Activated CD4-positive, alpha-beta T cell treated with anti-CD3 and anti-CD28 coated beads for 36 hours (primary cell): ENCODE measurements at regions not wholly inside any gene's neighbourhood (a gene's known extent, or its start where the extent isn't known, plus 50 kb on each side); places are given as distances from the start of the nearest gene placed in this dataset.

ENCODE experiments used
- ATAC-seq: fragments of 200-7000 bp; cut with Tn5 transposase; one replicate; pipeline ENCODE4 v1.10.0; 2021; ENCODE audit warnings: mild to moderate bottlenecking, moderate library complexity
- CTCF ChIA-PET: fragments of 350-600 bp; sonication (Branson Sonifier 250); formaldehyde crosslinking; loops from one replicate; lab custom pipeline; 2021; ENCODE audit warnings: antibody characterized with exemption; lab: Charles Lee
- POLR2A ChIA-PET: fragments of 350-600 bp; sonication (Branson Sonifier 250); formaldehyde crosslinking; loops from one replicate; lab custom pipeline; 2021; ENCODE audit warnings: antibody characterized with exemption, inconsistent platforms; lab: Charles Lee
- DNase-seq: peaks from one replicate; pipeline ENCODE4 v3.0.0-alpha.2; 2020
- H3K27ac Mint-ChIP-seq: one replicate; pipeline ENCODE4 v1.8.0; 2021; ENCODE audit warnings: mixed read lengths
- H3K27me3 Mint-ChIP-seq: one replicate; pipeline ENCODE4 v1.8.0; 2021; ENCODE audit warnings: mixed read lengths
- H3K36me3 Mint-ChIP-seq: one replicate; pipeline ENCODE4 v1.8.0; 2021; ENCODE audit warnings: low read depth, mixed read lengths
- H3K4me1 Mint-ChIP-seq: one replicate; pipeline ENCODE4 v1.8.0; 2021; ENCODE audit warnings: mixed read lengths
- H3K4me3 Mint-ChIP-seq: one replicate; pipeline ENCODE4 v1.8.0; 2021; ENCODE audit warnings: mild to moderate bottlenecking, moderate library complexity, mixed read lengths
- H3K9me3 Mint-ChIP-seq: one replicate; pipeline ENCODE4 v1.8.0; 2021; ENCODE audit warnings: low read depth, mixed read lengths
- intact Hi-C, 2 experiments: fragments of 100-400 bp; cut with DNase I in 1 of 2; cut with micrococcal nuclease in 1 of 2; formaldehyde crosslinking; loops; one replicate each; pipeline versions ENCODE4 v1.14.2 to v1.15.1; 2022 to 2024; cut with DNase I, micrococcal nuclease

DNA sequence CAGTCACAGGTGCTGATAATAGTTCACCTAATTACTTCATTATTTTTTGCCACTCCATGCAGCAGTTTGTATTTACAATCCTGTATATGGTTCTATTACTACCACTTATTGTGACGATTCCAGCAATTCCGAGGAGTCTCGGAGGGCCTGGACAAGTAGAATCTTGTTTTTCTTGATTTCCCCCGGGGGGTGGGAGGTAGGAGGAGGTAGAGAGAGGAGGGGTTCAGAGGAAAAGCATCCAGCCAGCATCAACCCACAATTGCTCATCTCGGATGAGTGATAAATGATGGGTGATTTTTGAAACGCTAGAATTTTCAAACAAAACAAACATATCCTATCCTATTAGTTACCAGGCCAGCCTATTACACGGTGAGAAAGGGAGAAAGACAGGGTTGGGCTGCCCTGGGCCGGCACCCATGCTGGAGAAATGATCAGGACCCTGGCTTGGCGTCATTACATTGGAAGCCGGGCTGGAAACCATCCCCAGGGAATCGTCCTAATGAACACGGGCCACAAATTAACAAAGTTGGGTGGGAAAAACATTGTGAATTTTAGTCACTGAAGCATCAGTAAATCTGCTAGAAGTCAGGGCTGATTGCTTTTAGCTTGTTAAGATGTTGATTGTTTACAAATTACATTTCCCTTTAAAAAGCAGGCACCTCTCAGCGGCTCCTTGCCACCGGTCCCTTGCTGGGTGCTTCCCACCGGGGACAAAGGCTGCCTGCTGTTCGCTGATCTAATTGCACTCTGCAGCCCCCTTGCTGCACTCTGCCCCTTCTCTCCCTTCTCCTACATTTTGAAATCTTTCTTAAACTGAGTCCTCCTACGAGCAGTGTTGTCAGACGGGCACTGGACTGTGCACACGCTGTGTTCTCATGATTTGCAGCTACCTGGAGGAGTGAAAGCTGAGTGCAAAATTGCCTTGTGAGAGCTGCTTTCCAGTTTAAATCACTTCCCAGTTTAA is 95.5 kb downstream of the FAM204A start:
- peaks cover 53% of the 10 kb centered on the region for H3K27me3 Mint-ChIP-seq
- CTCF ChIA-PET, result interaction anchor here (0.8 to 1.5 kb wide), 3 partner anchors 10 to 750 kb away, joined by 3 to 5 read pairs (median 3); no protein-coding TSS in a partner anchor
- intact Hi-C loops, result no loop called here

DNA sequence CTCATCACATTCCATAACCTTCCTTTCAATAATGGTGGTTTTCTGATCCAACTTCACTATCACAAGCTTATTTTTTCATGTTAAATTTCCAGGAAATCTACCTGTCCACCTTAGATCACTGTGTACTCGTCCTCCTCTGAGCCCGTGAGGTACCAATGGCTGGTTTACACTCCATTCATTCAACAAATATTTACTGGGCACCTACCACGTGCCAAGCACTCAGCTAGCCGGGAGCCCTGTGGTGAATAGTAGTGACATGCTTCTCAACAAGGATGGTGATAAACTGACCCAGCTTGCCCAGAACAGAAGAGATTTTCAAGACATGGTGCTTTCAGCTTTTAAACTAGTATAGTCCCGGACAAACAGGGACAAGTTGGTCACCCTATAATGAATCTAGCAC is 98.2 kb downstream of the FAM204A start:
- POLR2A ChIA-PET, result no interaction called here
- Mint-ChIP-seq H3K36me3 (no peaks in the 10 kb centered on the region), H3K4me1 (no peaks in the 10 kb centered on the region), H3K27ac (no peak overlapping the region), H3K4me3 (no peak overlapping the region), H3K9me3 (no peaks in the 10 kb centered on the region), H3K27me3 (peaks cover 44% of the 10 kb centered on the region)
- ATAC-seq, result no peak
- CTCF ChIA-PET, result interaction anchor here (0.7 to 5.3 kb wide), 3 partner anchors 8 to 747 kb away, joined by 3 to 59 read pairs (median 3); no protein-coding TSS in a partner anchor
- intact Hi-C loops, result no loop called here
- no peak for DNase-seq

More for the DNA sequence above, 95.5 kb downstream of the FAM204A start:
- no peaks in the 10 kb centered on the region for H3K4me1 Mint-ChIP-seq
- no peak overlapping the region for H3K27ac Mint-ChIP-seq
- H3K4me3 Mint-ChIP-seq, result no peak overlapping the region
- H3K9me3 Mint-ChIP-seq, result no peaks in the 10 kb centered on the region
- no peaks in the 10 kb centered on the region for H3K36me3 Mint-ChIP-seq
- DNase-seq (no peak), ATAC-seq (no peak)
- POLR2A ChIA-PET, result no interaction called here

DNA sequence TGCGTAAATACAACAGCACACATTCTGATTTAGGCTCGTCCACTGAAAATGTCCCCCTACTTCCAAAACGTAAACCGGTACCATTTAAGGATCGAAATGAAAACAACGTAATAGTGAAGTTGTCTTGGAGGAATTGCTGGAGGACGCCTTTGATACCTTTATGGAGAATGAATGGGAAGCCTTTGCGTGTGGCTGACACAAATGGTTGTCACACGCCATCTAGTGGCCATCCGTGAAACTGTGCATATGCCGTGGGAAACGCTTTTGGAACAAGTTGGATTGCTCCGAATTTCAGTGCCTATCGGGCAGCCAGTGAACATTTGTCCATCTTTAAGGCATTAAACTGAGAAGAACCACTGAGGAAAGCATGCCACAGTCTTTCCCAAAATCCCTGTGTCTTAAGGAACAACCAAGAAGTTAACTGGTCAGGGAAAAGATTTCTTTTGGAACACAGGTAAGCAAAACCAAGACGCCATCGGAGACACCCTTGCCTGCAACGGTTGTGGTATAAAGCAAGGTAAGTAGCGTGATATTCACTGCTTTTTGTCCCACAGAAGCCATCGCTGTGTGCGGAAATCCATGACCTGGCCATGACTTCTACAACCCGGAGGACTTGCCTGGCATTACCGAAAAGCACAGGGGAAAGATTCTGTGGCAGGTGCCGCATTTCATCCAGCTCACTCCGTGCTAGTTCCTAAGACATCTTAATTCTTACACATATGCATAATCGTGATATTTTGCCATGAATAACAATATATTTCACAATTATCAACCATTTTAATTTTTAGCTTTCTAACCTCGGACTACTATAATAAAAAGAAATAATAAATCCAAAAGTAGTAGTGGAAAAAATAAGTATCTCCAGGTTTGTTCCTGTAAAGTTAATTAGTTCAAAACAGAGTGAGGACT is 100.6 kb downstream of the FAM204A start:
- DNase-seq (peak; percentile 81), ATAC-seq (no peak)
- ChIA-PET CTCF (interaction anchor here (0.6 to 5.3 kb wide), 17 partner anchors 8 to 799 kb away, joined by 3 to 59 read pairs (median 4); no protein-coding TSS in a partner anchor), POLR2A (no interaction called here)
- Mint-ChIP-seq H3K27ac (no peak overlapping the region), H3K4me1 (no peaks in the 10 kb centered on the region), H3K4me3 (no peak overlapping the region), H3K36me3 (no peaks in the 10 kb centered on the region), H3K9me3 (no peaks in the 10 kb centered on the region), H3K27me3 (peaks cover 36% of the 10 kb centered on the region)
- intact Hi-C loops, result loop anchor here (1.0 to 2.0 kb wide), 5 partner anchors 381 to 1025 kb away; no protein-coding TSS in a partner anchor

DNA sequence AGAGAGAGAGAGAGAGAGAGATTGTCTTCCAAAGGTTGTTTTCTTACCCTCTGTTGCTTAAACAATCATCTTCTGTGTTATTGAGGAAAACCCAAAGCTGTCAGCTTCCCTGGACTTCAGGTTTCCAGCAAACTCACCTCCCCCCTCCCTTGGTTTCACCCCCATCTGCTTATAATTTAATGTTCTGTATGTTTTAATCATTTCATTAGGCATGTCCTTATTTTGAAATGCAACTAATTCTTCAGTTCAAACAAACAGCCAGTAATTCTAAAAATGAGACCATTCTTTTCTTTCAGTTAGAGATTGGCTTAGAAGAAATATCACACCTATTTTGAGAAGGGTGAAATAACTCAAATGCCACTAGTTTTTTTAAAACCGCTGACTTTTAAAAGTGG is 102.9 kb downstream of the FAM204A start:
- H3K4me3 Mint-ChIP-seq, result no peak overlapping the region
- ChIA-PET POLR2A (no interaction called here), CTCF (interaction anchor here (1.4 kb wide), 1 partner anchor 9 kb away, joined by 3 read pairs; no protein-coding TSS in a partner anchor)
- H3K36me3 Mint-ChIP-seq, result no peaks in the 10 kb centered on the region
- intact Hi-C loops, result no loop called here
- H3K27me3 Mint-ChIP-seq, result peaks cover 25% of the 10 kb centered on the region
- H3K4me1 Mint-ChIP-seq, result no peaks in the 10 kb centered on the region
- H3K27ac Mint-ChIP-seq, result no peak overlapping the region
- DNase-seq, result no peak
- H3K9me3 Mint-ChIP-seq, result no peaks in the 10 kb centered on the region
- no peak for ATAC-seq

DNA sequence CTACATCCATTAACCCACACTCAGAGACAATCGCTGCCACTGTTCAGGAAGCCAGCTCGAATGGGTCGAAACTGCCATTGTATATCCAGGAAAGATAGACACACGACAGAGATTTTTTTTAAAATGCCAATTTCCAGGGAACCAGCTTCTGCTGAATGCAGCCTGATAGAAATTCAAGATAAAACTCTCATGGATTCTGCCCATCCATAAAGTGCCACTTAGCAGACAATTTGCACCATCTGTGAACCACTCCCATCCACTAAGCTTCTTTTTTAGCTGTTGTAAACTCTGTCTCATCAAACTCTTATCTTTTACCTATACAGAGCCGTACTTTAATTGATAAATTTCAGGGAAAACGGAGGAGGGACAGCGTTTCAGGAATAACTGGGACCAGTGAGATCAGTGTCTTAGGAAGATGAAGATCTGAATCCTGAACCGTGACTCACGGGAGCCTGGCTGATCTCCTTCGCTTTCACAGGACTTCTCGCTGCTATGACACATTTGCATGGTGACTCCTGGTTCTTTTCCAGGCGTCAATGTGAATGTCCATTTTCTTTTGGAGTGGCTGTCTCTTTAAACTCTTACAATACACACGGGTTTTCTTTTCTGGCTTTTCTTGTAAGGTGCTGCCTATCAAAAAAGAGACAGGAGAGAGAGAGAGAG is 103.4 kb downstream of the FAM204A start:
- ChIA-PET POLR2A (no interaction called here), CTCF (interaction anchor here (1.4 kb wide), 1 partner anchor 9 kb away, joined by 3 read pairs; no protein-coding TSS in a partner anchor)
- no peaks in the 10 kb centered on the region for H3K9me3 Mint-ChIP-seq
- H3K4me3 Mint-ChIP-seq, result no peak overlapping the region
- no peaks in the 10 kb centered on the region for H3K36me3 Mint-ChIP-seq
- no peaks in the 10 kb centered on the region for H3K4me1 Mint-ChIP-seq
- ATAC-seq (no peak), DNase-seq (no peak)
- intact Hi-C loops, result no loop called here
- H3K27ac Mint-ChIP-seq, result no peak overlapping the region
- peaks cover 21% of the 10 kb centered on the region for H3K27me3 Mint-ChIP-seq

DNA sequence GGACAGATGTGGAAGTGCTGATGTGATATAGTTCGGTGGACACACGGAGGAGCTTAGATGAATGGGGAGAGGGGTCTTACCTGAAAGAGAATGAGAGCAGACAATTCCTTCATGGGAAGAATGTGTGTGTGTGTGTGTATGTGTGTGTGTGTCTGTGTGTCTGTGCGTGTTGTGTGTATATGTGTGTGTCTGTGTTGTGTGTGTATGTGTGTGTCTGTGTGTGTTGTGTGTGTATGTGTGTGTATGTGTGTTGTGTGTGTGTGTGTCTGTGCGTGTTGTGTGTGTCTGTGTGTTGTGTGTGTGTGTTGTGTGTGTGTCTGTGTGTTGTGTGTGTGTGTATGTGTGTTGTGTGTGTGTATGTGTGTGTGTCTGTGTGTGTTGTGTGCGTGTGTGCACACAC is 104.2 kb downstream of the FAM204A start:
- no peaks in the 10 kb centered on the region for H3K9me3 Mint-ChIP-seq
- H3K4me3 Mint-ChIP-seq, result no peak overlapping the region
- H3K4me1 Mint-ChIP-seq, result no peaks in the 10 kb centered on the region
- no peak overlapping the region for H3K27ac Mint-ChIP-seq
- ChIA-PET POLR2A (no interaction called here), CTCF (interaction anchor here (1.4 kb wide), 1 partner anchor 8 kb away, joined by 3 read pairs; no protein-coding TSS in a partner anchor)
- intact Hi-C loops, result no loop called here
- DNase-seq (no peak), ATAC-seq (no peak)
- H3K36me3 Mint-ChIP-seq, result no peaks in the 10 kb centered on the region
- H3K27me3 Mint-ChIP-seq, result peaks cover 19% of the 10 kb centered on the region

DNA sequence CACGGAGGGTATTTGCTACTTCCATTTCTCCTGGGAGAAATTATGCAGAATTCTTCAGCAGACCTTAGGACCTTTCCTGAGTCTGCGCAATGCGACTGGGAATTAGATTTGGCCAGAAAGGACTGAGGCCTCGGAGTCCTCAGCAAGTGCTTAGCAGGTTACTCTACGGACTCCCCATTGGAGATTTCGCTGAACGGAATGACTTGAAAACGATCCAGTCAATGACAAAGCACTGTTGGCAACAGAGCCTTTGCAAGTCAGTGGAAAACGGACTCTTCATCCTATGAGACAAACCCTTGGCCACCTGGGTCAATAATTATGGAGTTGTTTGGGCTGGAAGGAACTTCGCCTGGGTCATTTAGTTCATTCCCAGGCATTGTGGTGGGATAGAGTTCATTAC is 107.4 kb downstream of the FAM204A start:
- no peak for ATAC-seq
- ChIA-PET CTCF (no interaction called here), POLR2A (no interaction called here)
- Mint-ChIP-seq H3K36me3 (no peaks in the 10 kb centered on the region), H3K27ac (no peak overlapping the region), H3K9me3 (no peaks in the 10 kb centered on the region), H3K4me1 (no peaks in the 10 kb centered on the region), H3K27me3 (peaks cover 21% of the 10 kb centered on the region), H3K4me3 (no peak overlapping the region)
- no peak for DNase-seq
- intact Hi-C loops, result no loop called here

DNA sequence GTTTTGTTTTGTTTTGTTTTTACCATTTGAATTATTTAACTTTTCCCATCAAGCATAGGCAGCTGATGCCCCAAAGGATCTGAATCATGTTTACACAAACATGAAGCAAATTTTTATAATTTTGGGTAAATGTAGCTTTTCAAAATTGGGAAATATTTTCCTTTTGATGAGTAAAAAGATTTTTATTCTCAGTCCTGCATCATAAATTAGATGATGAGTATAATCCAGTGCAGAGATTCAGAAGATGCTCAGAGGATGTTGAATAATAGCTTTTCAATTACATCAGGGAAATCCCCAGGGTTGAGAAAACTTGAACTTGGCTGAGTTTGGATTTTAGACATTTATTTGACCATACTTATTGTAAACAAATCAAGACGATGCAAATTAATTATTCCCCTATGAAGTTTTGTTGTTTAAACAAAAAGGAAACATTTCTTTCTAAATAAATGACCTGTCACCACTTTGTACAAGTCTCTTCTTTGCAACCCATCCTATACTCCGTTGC is 121.7 kb downstream of the FAM204A start:
- no peaks in the 10 kb centered on the region for H3K4me1 Mint-ChIP-seq
- H3K9me3 Mint-ChIP-seq, result no peaks in the 10 kb centered on the region
- H3K36me3 Mint-ChIP-seq, result no peaks in the 10 kb centered on the region
- no peak overlapping the region for H3K27ac Mint-ChIP-seq
- POLR2A ChIA-PET, result no interaction called here
- intact Hi-C loops, result no loop called here
- CTCF ChIA-PET, result no interaction called here
- H3K4me3 Mint-ChIP-seq, result no peak overlapping the region
- no peak for DNase-seq
- no peak for ATAC-seq
- peaks cover 21% of the 10 kb centered on the region for H3K27me3 Mint-ChIP-seq

DNA sequence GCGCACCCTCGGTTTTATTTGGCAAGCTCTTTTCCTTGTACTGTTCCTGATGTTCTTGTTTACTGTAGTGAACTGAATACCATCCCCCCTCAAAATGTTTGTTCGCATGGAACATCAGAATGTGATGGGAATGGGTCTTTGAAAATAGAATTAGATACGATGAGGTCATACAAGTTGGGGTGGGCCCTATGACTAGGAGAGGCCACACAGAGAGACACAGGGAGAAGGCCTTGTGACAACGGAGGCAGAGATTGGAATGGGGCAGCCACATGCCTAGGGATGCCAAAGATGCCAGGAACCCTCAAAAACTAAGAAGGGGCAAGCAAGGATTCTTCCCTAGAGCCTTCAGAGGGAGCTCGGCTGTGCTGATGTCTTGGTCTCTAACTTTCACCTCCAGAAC is 123.6 kb downstream of the FAM204A start:
- Mint-ChIP-seq H3K4me1 (no peaks in the 10 kb centered on the region), H3K27ac (no peak overlapping the region), H3K27me3 (peaks cover 20% of the 10 kb centered on the region), H3K4me3 (no peak overlapping the region), H3K36me3 (no peaks in the 10 kb centered on the region), H3K9me3 (no peaks in the 10 kb centered on the region)
- intact Hi-C loops, result no loop called here
- DNase-seq (no peak), ATAC-seq (no peak)
- POLR2A ChIA-PET, result no interaction called here
- CTCF ChIA-PET, result no interaction called here

DNA sequence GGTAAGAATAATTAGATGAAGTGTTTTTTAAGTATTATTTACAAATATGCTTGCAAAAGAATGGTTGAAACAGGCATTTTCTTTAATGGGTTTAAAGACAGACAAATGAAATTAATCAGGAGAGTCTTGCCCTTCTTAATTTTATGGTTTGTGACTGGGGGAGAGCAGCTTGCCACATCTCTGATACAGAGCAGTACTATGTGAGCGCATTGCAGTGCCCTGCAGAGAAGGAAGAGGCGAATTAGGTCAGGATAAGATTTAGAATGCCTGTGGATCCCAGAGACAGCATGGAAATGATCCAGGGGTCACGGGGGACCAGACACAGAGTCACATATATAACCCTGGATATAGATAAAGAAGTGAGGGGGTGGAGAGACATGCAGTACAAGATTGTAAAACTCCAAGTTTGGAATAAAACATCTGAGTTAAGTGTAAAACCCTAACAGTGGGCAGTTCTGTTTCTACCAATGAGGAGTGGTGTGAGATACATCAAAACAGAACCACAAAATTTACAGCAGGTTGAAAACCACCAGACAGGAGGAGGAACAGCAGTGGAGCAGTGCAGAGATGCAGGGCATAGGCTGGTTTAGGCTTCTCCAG is 125.5 kb downstream of the FAM204A start:
- no peaks in the 10 kb centered on the region for H3K36me3 Mint-ChIP-seq
- H3K27me3 Mint-ChIP-seq, result peaks cover 17% of the 10 kb centered on the region
- ATAC-seq (no peak), DNase-seq (no peak)
- POLR2A ChIA-PET, result no interaction called here
- CTCF ChIA-PET, result no interaction called here
- intact Hi-C loops, result no loop called here
- no peak overlapping the region for H3K27ac Mint-ChIP-seq
- no peaks in the 10 kb centered on the region for H3K4me1 Mint-ChIP-seq
- no peaks in the 10 kb centered on the region for H3K9me3 Mint-ChIP-seq
- no peak overlapping the region for H3K4me3 Mint-ChIP-seq
